Mammary epithelial cell (primary cell): ENCODE measurements at regions not wholly inside any gene's neighbourhood (a gene's known extent, or its start where the extent isn't known, plus 50 kb on each side); places are given as distances from the start of the nearest gene placed in this dataset.
"Not testable (repeated sequence)": the region's sequence is repeated elsewhere in the genome, so short reads cannot be mapped to it uniquely, and the experiment has no call there.

Experiments used
- CTCF ChIP-seq, 2 donors: IDR thresholded peaks in 1 of 2; conservative IDR thresholded peaks in 1 of 2; 2 replicates each; pipeline ENCODE4 v1.5.1; 2011 to 2012; ENCODE audit warnings: inconsistent platforms in 2 of 2, low read length in 2 of 2, mild to moderate bottlenecking in 2 of 2, control low read depth in 1 of 2, low read depth in 1 of 2; ENCODE audit not compliant: insufficient read depth in 1 of 2; ENCODE audit errors: extremely low read depth in 1 of 2
- EZH2 ChIP-seq: IDR thresholded peaks from 2 replicates; pipeline ENCODE4 v1.6.1; 2012; ENCODE audit warnings: low read length, inconsistent platforms, borderline replicate concordance

- TF ChIP-seq CTCF (conservative IDR thresholded peaks at IDR 0.05 in 1 of 2, IDR thresholded peaks at IDR 0.05 in 1 of 2; ENCODE audit: extremely low read depth in 1 of 2, insufficient read depth in 1 of 2, low read depth in 1 of 2, low read length in 2 of 2); EZH2: not testable (repeated sequence)
These were observed 81.7 kb upstream of the PDE1A start for GRCh38 chr2:182508583-182508982.
